GM18951 (cell line): ENCODE measurements at regions not wholly inside any gene's neighbourhood (a gene's known extent, or its start where the extent isn't known, plus 50 kb on each side); places are given as distances from the start of the nearest gene placed in this dataset.
"Not testable (repeated sequence)": the region's sequence is repeated elsewhere in the genome, so short reads cannot be mapped to it uniquely, and the experiment has no call there.

Experiments used
- POLR2A ChIP-seq: IDR thresholded peaks from 4 replicates; pipeline ENCODE4 v1.6.1; 2011; ENCODE audit warnings: mild to moderate bottlenecking; ENCODE audit not compliant: insufficient read length, insufficient read depth; ENCODE audit errors: extremely low read depth
- in situ Hi-C: fragments of 300-500 bp; cut with MboI; formaldehyde crosslinking; loops from one replicate; pipeline ENCODE4 v1.12.0; 2022; ENCODE audit warnings: low sequenced_read_pairs, mixed read lengths, inconsistent platforms; ENCODE audit not compliant: unreplicated experiment

- in situ Hi-C loops: no loop called here
- no peak for TF ChIP-seq POLR2A
These were observed 123.4 kb upstream of the ZNF746 start for GRCh38 chr7:149620961-149621360.

DNA sequence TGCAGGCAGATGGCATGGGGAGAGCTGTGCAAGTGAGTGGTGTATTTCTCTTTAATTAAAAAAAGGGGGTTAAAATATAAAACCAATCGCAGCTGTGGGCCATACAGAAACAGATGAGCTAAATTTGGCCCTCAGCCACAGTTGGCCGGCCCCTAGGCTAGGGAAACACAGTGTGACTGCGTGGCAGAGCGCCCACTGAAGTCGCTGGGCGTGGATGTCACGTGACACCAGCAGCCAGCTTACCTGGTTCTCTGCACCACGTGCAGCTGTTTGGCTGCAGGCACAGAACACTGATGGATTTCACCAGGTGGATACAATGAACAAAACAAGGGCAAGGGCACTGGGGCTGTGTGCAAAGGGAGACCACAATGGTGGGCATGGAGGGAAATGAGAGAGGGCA, 119.3 kb upstream of the ZNF746 start:
- TF ChIP-seq POLR2A: no peak
- in situ Hi-C loops: no loop called here

DNA sequence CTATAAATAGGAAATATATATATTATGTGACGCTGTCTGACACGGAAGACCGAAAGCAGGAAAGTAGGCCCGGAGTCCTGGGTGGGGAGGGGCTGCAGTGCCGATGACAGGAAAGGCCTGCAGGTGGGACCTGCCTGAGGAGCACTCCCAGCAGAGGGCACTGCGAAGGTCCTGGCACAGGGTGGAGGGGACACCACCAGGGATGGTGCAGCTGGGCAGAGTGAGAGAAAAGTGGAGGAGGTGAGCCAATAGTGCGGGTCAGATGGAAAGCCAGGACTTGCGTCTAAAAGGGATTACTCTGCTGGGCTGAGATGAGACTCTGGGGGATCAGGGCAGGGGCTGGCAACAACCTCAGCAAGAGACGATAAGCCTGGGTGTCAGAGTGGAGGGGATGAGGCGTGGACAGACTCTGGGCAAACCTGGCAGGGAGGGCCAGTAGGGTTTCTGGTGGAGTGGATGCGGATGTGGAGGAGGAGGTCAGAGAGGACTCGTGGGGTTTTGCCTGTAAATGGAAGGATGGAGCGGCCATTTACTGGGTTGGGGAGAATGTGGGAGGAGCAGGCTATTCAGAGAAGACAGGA, 118.2 kb upstream of the ZNF746 start:
- in situ Hi-C loops: no loop called here
- TF ChIP-seq POLR2A: no peak

- TF ChIP-seq POLR2A: no peak
- in situ Hi-C loops: no loop called here
These were observed 112.9 kb upstream of the ZNF746 start for GRCh38 chr7:149610441-149611011.

DNA sequence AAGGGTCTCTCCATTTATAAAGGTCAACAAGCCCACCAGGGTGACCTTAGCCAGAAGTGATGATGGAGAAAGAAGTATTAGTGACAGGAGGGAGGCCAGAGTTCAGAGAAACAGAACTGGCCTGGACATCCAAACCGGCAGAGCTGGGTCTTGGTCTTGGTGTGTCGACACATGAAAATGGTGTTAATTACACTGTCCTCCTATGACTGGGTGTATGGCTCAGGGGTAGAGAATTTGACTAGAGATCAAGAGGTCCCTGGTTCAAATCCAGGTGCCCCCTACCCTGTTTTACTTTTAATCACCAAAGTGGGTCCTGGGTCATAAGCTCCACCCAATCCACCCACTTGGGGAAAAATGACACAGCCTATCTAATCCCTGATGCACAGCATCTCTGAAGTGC, 110.6 kb upstream of the ZNF746 start:
- no peak for TF ChIP-seq POLR2A
- in situ Hi-C loops: no loop called here

DNA sequence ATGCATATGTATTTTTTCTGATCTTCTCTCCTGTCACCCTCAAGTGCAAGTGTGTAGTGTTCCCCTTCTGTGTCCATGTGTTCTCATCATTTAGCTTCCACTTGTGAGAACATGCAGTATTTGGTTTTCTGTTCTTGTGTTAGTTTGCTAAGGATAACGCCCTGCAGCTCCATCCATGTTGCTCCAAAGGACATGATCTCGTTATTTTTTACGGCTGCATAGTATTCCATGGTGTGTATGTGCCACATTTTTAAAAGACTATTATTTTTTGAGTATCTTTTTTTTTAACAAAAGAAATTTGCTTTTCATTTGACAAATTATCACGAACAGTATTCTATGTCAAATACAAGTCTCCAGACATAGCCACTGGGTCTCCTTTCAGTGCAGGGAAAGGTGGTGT, 110.1 kb upstream of the ZNF746 start:
- no peak for TF ChIP-seq POLR2A
- in situ Hi-C loops: no loop called here

- no peak for TF ChIP-seq POLR2A
- in situ Hi-C loops: no loop called here
These were observed 109.2 kb upstream of the ZNF746 start for GRCh38 chr7:149606826-149607225.

DNA sequence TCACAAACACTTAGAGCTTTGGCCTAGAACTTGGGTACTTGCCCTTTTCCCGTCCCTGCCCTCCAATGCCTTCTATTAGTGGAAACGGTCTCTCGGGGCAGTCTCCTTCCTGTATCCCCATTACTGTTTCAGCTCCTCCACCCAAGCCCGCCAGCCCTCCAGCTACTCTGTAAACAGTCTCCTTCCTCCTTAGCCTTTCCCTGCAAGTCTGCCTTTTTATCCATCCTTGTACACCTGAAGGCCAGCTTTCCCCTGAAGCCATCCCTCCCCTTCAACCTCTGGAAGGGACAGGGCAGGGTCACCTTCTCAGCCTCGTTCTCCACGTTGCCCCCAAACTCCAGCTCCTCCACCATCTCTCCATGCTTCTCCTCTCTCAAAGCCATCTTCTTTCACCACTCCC, 108.1 kb upstream of the ZNF746 start:
- in situ Hi-C loops: no loop called here
- no peak for TF ChIP-seq POLR2A

DNA sequence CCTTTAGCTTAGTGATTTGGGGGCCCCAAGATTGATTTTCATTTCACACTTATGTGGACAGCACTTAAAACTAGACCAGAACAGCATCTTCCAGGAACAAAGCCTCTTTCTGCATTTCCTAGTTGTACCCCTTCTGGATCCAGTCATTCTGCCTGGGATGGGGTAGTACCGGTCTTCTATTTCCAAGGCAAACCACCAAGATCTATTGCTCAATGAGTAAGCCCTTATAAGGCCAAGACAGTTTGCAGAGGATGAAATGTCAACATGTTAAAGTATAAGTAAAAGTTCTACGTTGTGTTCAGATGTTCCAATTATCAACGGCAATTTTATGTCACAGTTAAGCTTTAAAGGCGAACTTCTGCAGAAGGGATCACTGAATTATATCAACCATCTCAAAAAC, 106.9 kb upstream of the ZNF746 start:
- in situ Hi-C loops: no loop called here
- no peak for TF ChIP-seq POLR2A

- in situ Hi-C loops: not testable (repeated sequence)
These were observed 103.2 kb upstream of the ZNF746 start for GRCh38 chr7:149600669-149601330.

DNA sequence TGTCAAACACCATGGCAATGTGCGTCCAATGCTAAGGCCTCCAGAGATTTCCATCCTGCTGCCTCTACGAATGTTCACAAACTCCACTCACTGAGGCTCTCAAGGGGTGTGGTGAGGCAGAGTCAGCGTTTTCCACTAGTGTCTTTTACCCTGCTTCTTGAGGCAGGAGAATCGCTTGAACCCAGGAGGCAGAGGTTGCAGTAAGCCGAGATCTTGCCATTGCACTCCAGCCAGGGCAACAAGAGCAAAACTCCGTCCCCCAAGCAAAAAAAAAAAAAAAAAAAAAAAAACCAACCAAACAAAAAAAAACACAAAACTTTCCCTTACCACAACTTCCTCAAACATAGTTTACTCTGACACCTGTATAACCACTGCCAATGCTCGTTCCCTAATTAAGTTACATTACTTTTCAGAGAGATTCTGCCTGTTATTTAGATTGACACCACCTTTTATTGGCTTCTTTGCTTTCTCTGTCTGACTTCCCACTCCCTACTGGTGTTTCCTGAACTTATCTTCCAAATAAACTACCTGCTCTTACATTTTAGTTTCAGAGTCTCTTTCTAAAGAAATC, 102.1 kb upstream of the ZNF746 start:
- TF ChIP-seq POLR2A: no peak
- in situ Hi-C loops: no loop called here

GRCh38 chr7:149598721-149599308, 101.2 kb upstream of the ZNF746 start:
- in situ Hi-C loops: no loop called here
- no peak for TF ChIP-seq POLR2A

- in situ Hi-C loops: not testable (repeated sequence)
These were observed 100.2 kb upstream of the ZNF746 start for GRCh38 chr7:149597789-149598188.

DNA sequence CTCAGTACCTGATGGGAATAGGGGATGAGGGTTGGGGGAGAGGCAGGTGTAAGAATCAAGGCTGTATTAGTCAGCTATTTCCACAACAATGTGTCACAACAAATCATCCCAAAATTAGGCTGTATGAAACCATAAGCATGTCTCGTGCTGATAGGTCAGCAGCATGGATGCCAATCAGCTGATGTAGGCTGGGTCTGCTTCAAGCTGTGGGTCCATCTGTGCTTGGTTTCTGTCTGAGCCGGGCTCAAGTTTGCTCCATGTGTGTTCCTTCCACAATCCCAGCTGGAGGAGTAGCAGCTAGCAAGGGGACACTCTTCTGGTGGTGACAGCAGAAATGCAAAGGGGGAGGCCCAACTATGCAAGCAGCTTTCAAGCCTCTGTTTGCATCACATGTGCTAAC, 97.9 kb upstream of the ZNF746 start:
- in situ Hi-C loops: no loop called here

GRCh38 chr7:149595078-149595477, 97.5 kb upstream of the ZNF746 start:
- in situ Hi-C loops: no loop called here
- TF ChIP-seq POLR2A: no peak

More for the DNA sequence above, 97.9 kb upstream of the ZNF746 start:
- no peak for TF ChIP-seq POLR2A
